ENCODE measurements at regions not wholly inside any gene's neighbourhood (a gene's known extent, or its start where the extent isn't known, plus 50 kb on each side); places are given as distances from the start of the nearest gene placed in this dataset.

- DNase-seq = no peak
These were observed 903.8 kb downstream of the BCL11B start for GRCh38 chr14:98368221-98368620.

DNA sequence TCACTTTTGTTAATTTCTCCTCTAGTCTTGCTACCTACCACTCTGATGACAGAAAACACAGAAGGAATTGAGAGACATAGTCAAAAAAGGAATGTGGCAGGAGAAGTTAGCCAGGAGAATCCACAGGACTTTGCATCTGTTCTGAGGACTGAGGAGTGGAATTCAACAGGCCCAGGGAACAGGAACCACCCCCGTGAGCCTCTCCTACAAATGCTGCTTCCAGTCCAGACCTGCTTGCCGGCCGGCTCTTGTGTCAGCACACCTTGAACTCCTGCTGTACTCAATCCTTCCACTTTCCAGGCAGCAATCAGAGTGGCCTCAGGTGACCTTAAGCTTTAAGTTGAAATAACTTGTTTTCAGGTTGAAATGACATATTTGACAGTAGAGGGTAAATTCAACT, 903.1 kb downstream of the BCL11B start:
- DNase-seq = no peak

GRCh38 chr14:98369344-98369743, 902.7 kb downstream of the BCL11B start:
- DNase-seq = no peak

DNA sequence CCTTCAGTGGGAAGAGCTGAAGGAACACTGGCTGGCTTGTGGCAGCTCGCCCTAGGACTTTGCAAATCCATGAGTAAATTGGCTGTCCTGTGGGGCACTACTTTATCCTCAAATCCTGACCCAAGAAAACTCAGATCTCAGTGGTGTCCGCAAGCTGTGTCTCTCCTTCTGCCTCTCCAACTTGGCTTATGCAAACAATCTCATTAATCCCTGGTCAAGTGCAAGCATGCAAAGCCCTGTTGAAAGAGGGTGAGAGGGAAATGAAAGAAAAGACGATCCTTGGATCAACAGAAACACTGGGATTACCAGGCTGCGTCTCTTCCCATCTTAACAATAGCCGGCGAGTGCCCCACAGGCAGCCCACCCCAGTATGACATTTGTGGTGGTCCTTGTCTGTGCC, 901.6 kb downstream of the BCL11B start:
- no peak for DNase-seq

- no peak for DNase-seq
These were observed 900.9 kb downstream of the BCL11B start for GRCh38 chr14:98371141-98371540.

DNA sequence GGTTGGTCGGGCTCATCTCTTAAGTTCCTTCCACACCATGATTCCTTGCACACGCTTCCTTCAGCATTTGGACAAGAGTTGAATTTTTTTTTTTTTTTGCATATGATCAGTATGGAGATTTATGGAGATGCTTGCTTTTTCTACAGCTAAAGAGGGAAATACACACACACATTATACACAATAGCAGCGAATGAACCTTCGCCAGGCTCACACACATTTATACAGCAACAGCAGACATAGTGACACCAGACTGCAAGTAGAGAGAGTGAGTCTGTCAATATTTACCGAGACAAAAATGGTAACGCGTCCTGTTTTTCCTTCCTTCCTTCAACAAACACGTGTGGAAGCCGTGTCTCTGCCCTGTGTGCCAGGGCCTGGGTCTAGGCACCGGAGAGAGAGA, 897.9 kb downstream of the BCL11B start:
- DNase-seq = no peak

DNA sequence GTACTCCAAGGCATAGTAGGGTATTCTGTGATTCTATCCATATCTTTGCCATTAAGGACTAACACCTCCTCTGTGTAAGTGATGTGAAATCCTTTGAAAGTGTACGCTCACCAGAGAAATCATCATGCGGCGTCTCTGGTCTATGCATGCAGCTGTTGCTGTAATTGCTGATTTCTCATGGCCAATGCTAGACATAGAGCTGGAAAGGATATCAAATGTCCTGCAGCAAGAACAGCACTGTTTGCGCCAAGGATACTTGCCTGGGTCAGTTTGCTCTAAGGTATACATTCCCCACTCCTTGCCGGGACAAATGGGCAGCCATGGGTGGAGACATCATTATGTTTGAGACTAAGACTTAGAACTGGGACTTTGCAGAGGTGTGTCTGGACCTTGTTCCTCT, 896.4 kb downstream of the BCL11B start:
- DNase-seq = no peak

- DNase-seq = no peak
These were observed 892.2 kb downstream of the BCL11B start for GRCh38 chr14:98379830-98380229.

GRCh38 chr14:98382662-98383061, 889.3 kb downstream of the BCL11B start:
- no peak for DNase-seq

DNA sequence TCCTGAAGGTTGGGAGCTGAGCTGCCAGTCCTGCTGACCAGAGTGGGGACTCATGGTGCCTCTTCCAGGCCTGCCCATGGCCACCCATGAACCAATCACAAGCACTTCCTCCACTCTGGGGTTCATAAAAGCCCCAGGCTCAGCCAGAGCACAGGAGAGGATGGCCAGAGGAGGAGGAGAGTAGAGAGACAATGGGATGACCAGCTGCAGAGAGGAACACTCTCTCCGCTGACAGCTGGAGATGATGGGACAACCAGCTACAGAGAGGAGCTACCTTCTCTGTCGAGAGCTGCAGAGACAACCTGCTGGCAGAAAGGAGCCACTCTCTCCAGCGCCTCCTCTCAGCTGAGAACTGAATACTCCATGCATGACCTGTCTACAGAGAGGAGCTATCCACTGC, 886.1 kb downstream of the BCL11B start:
- no peak for DNase-seq

- no peak for DNase-seq
These were observed 880.9 kb downstream of the BCL11B start for GRCh38 chr14:98391061-98391460.

- no peak for DNase-seq
These were observed 878.5 kb downstream of the BCL11B start for GRCh38 chr14:98393527-98393926.

DNA sequence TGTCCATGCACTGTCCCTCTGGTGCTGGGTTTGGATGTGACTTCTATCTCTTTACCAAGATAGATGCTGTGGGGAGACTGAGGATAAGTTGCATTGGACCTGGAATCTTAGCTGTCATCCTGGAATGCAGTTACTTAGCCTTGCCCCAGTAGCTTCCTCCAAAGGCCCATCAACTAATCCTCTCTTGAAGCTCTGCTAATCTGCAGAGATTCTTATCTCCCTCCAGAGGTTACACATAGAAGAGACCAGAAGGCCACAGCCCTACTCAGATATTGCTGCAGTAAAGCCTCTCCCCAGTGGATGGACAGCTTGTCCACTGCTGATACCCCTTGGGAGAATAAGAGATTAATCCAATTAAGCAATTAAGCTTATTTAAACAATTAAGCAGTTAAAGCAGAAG, 867.2 kb downstream of the BCL11B start:
- no peak for DNase-seq

DNA sequence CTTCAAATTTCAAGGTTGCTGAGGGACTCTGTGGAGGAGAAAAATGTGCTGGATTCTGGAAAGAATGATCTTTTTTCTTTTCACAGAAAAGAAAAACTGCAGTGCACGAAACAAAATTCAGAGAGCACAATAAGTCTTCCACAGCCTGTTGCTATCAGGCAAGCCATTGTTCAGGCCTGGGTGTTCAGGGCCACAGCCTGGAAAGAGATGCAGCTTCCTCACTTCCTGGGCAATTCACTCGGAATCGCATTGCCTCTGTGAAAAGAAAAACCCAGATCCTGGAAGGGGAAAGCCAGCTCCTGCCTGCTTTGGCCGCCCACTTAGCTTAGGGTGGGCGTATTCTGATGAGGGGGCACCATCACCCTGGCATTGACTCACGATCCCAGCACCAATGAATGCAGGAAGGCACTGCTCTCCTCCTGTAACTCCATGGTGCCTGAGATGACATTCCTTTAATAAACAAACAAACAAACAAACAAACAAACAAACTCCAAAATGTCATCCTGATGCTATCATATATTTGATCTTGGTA, 863.9 kb downstream of the BCL11B start:
- DNase-seq = no peak

DNA sequence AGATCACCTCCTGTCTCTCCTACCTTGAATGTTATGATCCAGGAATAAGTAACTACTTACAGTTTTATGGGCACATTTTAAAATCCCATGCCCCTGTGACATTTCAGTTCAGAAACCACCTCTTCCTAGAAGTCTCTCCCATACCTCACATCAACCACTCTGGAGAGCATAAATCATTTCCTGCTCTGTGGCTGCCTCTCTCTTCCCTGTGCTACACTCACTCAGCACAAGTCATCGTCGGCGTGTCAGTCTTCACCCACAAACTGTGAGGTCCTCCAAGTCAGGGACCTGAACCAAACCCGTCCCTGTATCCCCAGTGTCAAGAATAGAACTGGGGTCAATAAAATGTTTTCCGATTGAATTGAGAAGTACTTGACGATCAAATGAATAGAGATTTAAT, 863.3 kb downstream of the BCL11B start:
- DNase-seq = no peak

GRCh38 chr14:98411154-98411553, 860.8 kb downstream of the BCL11B start:
- no peak for DNase-seq

- no peak for DNase-seq
These were observed 859.6 kb downstream of the BCL11B start for GRCh38 chr14:98412431-98412830.

DNA sequence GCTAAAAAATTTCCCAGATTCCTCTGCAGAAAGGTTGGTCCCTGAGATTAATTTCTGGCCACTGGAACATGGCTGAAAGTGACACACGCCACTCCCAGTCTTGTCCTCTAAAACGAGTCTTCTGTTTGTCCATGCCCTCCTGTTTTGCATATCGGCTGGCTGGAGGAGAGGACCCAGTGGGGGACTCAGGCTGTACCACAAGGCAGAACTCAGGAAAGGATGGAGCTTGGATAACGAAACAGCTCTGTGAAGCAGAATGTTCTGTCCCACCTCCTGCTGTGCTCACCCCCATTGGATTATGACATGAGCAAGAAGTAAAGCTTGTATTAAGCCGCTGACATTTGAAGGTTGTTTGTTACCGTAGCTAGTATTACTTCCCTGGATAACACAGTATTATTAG, 856.2 kb downstream of the BCL11B start:
- DNase-seq = no peak

DNA sequence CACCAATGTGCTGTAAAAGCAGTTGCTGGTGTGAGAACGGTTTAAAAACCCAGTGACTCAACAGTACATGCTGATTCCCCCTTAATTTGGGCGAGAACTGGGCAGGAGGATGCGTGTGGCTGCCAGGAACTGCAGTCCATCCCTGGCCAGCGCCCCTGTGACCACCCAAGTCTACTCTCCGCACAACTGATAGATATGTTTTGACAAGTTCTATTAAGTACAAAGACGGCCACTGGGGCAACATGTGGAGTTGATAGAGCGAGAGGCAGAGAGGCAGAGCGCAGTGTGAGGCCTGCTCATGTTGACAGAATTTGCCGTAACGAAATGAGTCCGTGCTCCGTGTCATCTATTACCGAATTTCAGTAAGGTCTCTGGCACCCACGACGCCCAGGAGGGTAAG, 855.0 kb downstream of the BCL11B start:
- DNase-seq = no peak

- no peak for DNase-seq
These were observed 843.5 kb downstream of the BCL11B start for GRCh38 chr14:98428483-98428994.

DNA sequence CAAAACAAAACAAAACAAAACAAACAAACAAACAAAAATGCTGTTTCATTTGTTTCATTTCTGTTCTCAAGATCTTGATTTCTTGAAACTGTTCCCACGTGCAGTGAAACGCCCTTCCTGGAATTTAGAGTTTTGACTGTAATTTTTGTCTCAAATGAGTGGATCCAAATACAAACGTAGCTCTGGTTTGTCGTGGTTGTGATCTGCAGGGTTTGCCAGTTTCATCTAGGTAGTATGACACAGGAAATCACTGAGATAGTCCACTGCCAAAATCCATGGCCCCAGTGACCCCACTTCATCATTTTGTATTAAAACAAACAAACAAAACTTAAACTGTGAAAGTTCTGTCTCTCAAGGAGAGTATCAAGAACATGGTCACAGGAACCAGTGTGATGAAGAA, 838.6 kb downstream of the BCL11B start:
- no peak for DNase-seq

- DNase-seq = no peak
These were observed 834.9 kb downstream of the BCL11B start for GRCh38 chr14:98437113-98437512.

DNA sequence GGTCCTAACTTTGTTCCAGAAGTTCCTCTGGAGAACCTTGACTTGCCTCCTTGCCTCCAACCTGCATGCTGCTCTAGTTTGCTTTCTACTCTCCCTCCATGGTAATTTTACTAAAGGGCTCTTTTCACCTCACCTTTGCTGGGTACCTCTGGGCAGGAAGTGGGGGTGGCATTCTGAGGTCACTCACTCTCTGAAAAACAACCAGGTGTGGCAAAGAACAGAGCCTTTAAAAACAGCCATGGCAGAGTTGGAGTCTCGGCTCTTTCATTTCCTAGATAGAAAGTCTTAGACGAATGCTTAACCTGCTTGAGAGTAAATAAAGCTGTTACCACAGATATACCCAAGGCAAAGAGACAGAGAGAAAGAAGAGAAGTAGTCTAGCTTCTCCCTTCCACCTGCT, 827.9 kb downstream of the BCL11B start:
- DNase-seq = no peak

GRCh38 chr14:98445718-98446117, 826.3 kb downstream of the BCL11B start:
- no peak for DNase-seq

GRCh38 chr14:98446508-98446907, 825.5 kb downstream of the BCL11B start:
- no peak for DNase-seq

DNA sequence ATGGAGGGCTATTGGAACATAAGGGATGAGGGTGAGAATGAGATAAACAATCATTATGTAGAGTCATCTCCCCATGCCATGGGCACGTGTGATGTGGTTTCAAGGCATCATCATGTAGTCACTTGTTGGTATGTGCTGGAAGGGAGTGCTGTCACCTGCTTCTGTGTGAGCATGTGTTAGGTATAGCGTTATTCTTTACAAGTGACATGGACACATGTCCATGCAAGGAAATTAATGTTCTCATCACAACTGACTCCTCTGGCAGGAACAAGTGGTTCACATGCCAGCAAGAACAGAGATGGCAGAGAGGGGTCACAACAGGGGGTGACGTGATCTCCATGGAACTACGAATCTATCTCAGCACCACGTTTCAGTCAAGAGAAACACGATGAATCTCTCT, 815.8 kb downstream of the BCL11B start:
- no peak for DNase-seq
